Panc1 (cell line): ENCODE measurements at regions not wholly inside any gene's neighbourhood (a gene's known extent, or its start where the extent isn't known, plus 50 kb on each side); places are given as distances from the start of the nearest gene placed in this dataset.
A peak's percentile ranks its signal among the peaks of the same experiment; 100 is the strongest.

Experiments
- ATAC-seq: fragments of 200-7000 bp; cut with Tn5 transposase; 2 replicates; pipeline ENCODE4 v1.9.1; 2020; ENCODE audit warnings: mild to moderate bottlenecking, moderate library complexity
- BruUV-seq: library from RNA; stranded (reverse); fragments of 400-500 nt; replicated peaks from 2 replicates; lab custom pipeline; 2021; lab: Mats Ljungman, UMichigan
- CTCF ChIA-PET: fragments of 300-600 bp; sonication (Branson Sonifier 250); formaldehyde crosslinking; loops from one replicate; lab custom pipeline; 2022; ENCODE audit warnings: antibody characterized with exemption; lab: Charles Lee
- POLR2A ChIA-PET: fragments of 300-600 bp; sonication (Branson Sonifier 250); formaldehyde crosslinking; loops from one replicate; lab custom pipeline; 2022; ENCODE audit warnings: antibody characterized with exemption; lab: Charles Lee
- DNase-seq: peaks from one replicate; pipeline ENCODE4 v3.0.0-alpha.2; 2010; ENCODE audit warnings: low read depth, low spot score
- H3K27ac ChIP-seq: 2 replicates; pipeline ENCODE4 v1.5.1; 2011; ENCODE audit warnings: mild to moderate bottlenecking, low read length, inconsistent platforms
- H3K27me3 ChIP-seq: fragments of 200-500 bp; sonication (Bioruptor generic); 2 replicates; pipeline ENCODE4 v1.6.0; 2014; ENCODE audit warnings: low read length, inconsistent platforms; ENCODE audit not compliant: control insufficient read depth, insufficient read depth
- H3K36me3 ChIP-seq: fragments of 200-500 bp; sonication (Bioruptor generic); 2 replicates; pipeline ENCODE4 v1.5.1; 2014; ENCODE audit warnings: inconsistent platforms, mild to moderate bottlenecking, low read length, moderate library complexity; ENCODE audit not compliant: control insufficient read depth, insufficient read depth
- H3K4me1 ChIP-seq: 2 replicates; pipeline ENCODE4 v1.5.1; 2011; ENCODE audit warnings: inconsistent platforms, mild to moderate bottlenecking, low read length, moderate library complexity; ENCODE audit not compliant: control insufficient read depth, insufficient read depth
- H3K4me3 ChIP-seq, 2 experiments: 2 replicates each; pipeline ENCODE4 v1.5.1; 2011 to 2012; ENCODE audit warnings: low read depth in 2 of 2, low read length in 2 of 2, mild to moderate bottlenecking in 2 of 2, inconsistent platforms in 1 of 2, moderate library complexity in 1 of 2
- H3K9me3 ChIP-seq: fragments of 200-500 bp; sonication (Bioruptor generic); 2 replicates; pipeline ENCODE4 v1.5.1; 2014; ENCODE audit warnings: low read depth, mild to moderate bottlenecking, inconsistent platforms, low read length, moderate library complexity; ENCODE audit not compliant: control insufficient read depth, insufficient read depth
- POLR2AphosphoS5 ChIP-seq: IDR thresholded peaks from 2 replicates; pipeline ENCODE4 v1.6.1; 2012; ENCODE audit warnings: mild to moderate bottlenecking, low read depth, low read length, moderate library complexity
- REST ChIP-seq, 2 experiments: IDR thresholded peaks; 2 replicates each; pipeline ENCODE4 v1.6.1; 2011 to 2012; ENCODE audit warnings: low read depth in 2 of 2, control low read depth in 1 of 2, low read length in 1 of 2, mild to moderate bottlenecking in 1 of 2, moderate library complexity in 1 of 2; ENCODE audit not compliant: insufficient read depth in 1 of 2
- SIN3A ChIP-seq: IDR thresholded peaks from 2 replicates; pipeline ENCODE4 v1.6.1; 2012; ENCODE audit warnings: low read depth, mild to moderate bottlenecking, low read length, moderate library complexity, borderline replicate concordance; ENCODE audit not compliant: insufficient read depth
- TCF7L2 ChIP-seq: IDR thresholded peaks from 2 replicates; pipeline ENCODE4 v1.6.1; 2011; ENCODE audit warnings: mild to moderate bottlenecking, low read depth, low read length, inconsistent platforms
- in situ Hi-C: cut with HindIII; loops from 2 replicates; pipeline ENCODE4 v1.10.0; 2016; ENCODE audit warnings: low sequenced_read_pairs, low pct_unique_long_range_greater_than_20kb
- intact Hi-C: fragments of 100-400 bp; cut with micrococcal nuclease; formaldehyde crosslinking; loops from one replicate; pipeline ENCODE4 v1.10.0; 2022; ENCODE audit not compliant: unreplicated experiment
- TF ChIP-seq, protein P1 (sequence below): fragments of 450-650 bp; IDR thresholded peaks from 2 replicates; pipeline ENCODE4 v1.5.1; 2017; ENCODE audit warnings: mild to moderate bottlenecking

GRCh38 chr20:50243610-50244351, 53.2 kb downstream of the CEBPB start:
- no TSS peak for BruUV-seq
- Histone ChIP-seq H3K4me3 (no peak overlapping the region), H3K4me1 (peaks cover 40% of the 10 kb centered on the region), H3K27ac (peak overlapping the region; percentile 69), H3K27me3 (no peaks in the 10 kb centered on the region), H3K9me3 (no peaks in the 10 kb centered on the region), H3K36me3 (no peaks in the 10 kb centered on the region)
- in situ Hi-C loops, result no loop called here
- TF ChIP-seq REST (IDR thresholded peaks at IDR 0.05; ENCODE audit: insufficient read depth in 1 of 2, low read depth in 2 of 2, low read length in 1 of 2) (no peak), TCF7L2 (no peak), SIN3A (no peak), POLR2AphosphoS5 (no peak)
- TF ChIP-seq, protein P1, sequence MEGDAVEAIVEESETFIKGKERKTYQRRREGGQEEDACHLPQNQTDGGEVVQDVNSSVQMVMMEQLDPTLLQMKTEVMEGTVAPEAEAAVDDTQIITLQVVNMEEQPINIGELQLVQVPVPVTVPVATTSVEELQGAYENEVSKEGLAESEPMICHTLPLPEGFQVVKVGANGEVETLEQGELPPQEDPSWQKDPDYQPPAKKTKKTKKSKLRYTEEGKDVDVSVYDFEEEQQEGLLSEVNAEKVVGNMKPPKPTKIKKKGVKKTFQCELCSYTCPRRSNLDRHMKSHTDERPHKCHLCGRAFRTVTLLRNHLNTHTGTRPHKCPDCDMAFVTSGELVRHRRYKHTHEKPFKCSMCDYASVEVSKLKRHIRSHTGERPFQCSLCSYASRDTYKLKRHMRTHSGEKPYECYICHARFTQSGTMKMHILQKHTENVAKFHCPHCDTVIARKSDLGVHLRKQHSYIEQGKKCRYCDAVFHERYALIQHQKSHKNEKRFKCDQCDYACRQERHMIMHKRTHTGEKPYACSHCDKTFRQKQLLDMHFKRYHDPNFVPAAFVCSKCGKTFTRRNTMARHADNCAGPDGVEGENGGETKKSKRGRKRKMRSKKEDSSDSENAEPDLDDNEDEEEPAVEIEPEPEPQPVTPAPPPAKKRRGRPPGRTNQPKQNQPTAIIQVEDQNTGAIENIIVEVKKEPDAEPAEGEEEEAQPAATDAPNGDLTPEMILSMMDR, result no peak
- POLR2A ChIA-PET, result no interaction called here
- intact Hi-C loops, result no loop called here
- CTCF ChIA-PET, result interaction anchor here (0.6 kb wide), 1 partner anchor 11 kb away, joined by 6 read pairs; no protein-coding TSS in a partner anchor
- ATAC-seq (no peak), DNase-seq (no peak)

DNA sequence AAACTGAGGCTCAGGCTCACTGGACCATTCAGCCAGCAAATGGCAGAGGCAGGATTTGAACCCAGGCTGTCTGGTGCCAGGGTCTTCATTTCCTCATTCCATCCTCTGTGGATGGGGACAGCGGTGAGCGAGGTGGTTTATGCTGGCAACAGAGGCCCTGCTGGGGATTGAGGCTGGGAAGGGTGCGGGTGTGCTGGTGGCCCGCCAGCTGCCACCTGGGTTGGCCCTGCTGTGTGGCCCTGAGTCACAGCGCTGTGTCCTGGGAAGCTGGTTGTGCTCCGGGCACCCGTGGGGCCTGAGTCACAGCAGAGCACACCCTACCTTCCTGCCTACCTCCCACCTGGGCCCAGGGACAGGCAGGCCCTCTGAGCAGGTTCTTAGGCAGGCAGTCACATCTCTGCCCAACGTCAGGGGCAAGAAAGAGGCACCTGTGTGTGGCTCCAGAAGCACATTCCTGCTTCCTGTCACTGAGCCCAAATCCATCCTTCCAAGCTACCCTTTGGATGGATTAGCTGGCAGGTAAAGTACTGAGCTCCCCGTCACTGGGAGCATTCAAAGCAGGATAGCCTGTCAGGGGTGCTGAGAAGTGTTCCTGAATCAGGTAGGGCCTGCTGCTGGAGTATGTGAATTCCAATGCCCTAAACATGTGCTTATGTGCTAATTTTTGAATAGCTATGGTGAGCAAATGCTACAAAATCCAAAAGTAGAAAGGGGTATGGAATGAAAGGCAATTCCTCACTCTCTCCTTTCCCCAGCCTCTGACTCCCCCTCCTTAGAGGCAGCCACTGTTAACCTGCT, 53.9 kb downstream of the CEBPB start:
- peaks cover 43% of the 10 kb centered on the region for H3K4me1 ChIP-seq
- ATAC-seq (no peak), DNase-seq (no peak)
- CTCF ChIA-PET, result no interaction called here
- in situ Hi-C loops, result no loop called here
- no peaks in the 10 kb centered on the region for H3K9me3 ChIP-seq
- intact Hi-C loops, result no loop called here
- no peak for TF ChIP-seq POLR2AphosphoS5
- TF ChIP-seq SIN3A, result no peak
- TF ChIP-seq TCF7L2, result no peak
- TF ChIP-seq, protein P1, result no peak
- no peak for TF ChIP-seq REST (IDR thresholded peaks at IDR 0.05; ENCODE audit: insufficient read depth in 1 of 2, low read depth in 2 of 2, low read length in 1 of 2)
- no TSS peak for BruUV-seq
- H3K27me3 ChIP-seq, result no peaks in the 10 kb centered on the region
- H3K4me3 ChIP-seq, result no peak overlapping the region
- POLR2A ChIA-PET, result interaction anchor here (0.7 kb wide), 1 partner anchor 64 kb away, joined by 4 read pairs; no protein-coding TSS in a partner anchor
- no peaks in the 10 kb centered on the region for H3K36me3 ChIP-seq
- peak overlapping the region; percentile 30 for H3K27ac ChIP-seq
